HG03469 (cell line): ENCODE measurements at regions not wholly inside any gene's neighbourhood (a gene's known extent, or its start where the extent isn't known, plus 50 kb on each side); places are given as distances from the start of the nearest gene placed in this dataset.

ENCODE experiments used
- ATAC-seq: cut with Tn5 transposase; IDR thresholded peaks from one replicate; pipeline ENCODE4 v1.9.1; 2021; ENCODE audit warnings: mild to moderate bottlenecking, moderate library complexity, moderate number of reproducible peaks; ENCODE audit not compliant: unreplicated experiment

DNA sequence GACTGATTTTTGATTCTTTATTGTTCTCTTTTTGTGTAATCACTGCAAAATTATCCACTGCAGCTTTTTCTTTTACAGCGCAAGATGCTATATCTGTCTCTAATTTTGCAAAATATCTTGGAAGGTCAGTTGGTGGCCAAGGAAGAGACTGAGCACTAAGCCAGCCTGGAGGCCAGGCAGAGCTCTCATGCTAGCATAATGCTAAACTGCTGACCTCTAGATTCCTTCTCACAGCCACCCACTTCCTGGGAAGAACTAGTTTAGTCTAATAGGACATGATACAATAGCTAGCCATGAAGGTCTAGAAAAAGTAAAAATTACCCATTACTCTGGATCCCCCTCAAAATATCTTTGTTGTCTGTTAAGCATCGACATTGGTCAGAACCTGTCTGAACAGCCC is 227.2 kb upstream of the ARHGAP20 start:
- ATAC-seq: no peak

DNA sequence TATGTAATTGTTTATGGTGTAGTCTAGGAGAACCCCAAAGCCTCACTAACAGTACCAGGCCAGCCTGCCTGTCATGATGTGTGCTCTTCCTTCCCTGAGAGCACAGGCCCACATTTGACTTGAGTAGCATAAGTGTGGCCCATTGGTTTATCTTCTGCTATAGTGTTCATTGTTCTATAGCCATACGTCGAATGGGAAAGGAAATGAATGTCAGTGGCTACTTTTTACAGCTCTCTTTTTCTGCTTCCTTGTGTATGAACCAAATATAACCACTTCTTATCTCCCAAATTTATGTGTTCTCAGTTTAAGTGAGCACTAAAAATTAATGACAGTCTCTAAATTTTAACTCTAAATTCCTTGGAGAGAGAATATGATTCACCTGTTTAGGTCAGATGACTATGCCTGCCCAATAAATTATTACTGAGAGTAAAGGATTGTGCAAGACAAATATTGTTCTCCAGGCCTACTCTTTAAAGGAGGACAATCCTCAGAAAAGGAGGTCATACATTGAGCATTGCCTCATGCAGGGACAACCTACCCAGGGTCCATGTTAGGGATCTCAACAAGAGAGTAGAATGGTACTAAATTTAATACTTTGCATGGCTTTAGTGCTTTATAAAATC is 222.9 kb upstream of the ARHGAP20 start:
- ATAC-seq: no peak

DNA sequence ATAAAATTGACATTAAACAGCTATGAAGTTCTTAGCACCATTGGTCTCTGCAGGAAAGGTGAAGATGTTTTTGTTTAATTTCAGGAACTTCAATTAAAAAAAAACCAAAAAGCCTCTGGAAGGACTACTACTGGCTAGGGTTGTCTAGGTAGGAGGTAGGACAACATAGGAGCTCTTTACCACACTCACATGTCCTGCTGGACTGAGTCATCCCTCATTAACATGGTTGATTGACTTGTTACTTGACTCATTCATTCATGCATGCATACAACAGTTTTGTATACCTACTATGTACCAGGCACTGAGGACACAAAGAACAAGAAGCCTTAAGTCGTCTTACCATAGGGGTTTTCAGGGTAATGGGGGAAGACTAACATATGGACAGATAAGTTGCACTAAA is 216.9 kb upstream of the ARHGAP20 start:
- ATAC-seq: no peak

DNA sequence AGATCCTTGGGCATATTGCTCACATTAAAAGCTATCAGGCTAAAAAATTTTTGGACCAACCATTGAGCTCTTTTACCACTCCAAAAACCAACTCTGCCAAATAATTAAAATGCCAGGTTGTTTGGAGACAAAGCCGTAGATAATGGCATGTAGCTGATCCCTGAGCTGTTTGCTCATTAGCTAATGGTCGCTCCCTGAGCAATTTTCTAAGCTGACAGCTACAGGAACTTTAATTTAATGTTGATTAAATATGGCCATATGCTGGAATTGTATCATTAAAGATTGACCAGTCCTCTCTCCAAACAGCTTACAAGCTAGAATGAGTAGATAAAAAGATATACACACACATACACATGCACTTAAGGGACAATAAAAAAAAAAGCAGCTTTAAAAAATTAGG is 216.2 kb upstream of the ARHGAP20 start:
- ATAC-seq: no peak

DNA sequence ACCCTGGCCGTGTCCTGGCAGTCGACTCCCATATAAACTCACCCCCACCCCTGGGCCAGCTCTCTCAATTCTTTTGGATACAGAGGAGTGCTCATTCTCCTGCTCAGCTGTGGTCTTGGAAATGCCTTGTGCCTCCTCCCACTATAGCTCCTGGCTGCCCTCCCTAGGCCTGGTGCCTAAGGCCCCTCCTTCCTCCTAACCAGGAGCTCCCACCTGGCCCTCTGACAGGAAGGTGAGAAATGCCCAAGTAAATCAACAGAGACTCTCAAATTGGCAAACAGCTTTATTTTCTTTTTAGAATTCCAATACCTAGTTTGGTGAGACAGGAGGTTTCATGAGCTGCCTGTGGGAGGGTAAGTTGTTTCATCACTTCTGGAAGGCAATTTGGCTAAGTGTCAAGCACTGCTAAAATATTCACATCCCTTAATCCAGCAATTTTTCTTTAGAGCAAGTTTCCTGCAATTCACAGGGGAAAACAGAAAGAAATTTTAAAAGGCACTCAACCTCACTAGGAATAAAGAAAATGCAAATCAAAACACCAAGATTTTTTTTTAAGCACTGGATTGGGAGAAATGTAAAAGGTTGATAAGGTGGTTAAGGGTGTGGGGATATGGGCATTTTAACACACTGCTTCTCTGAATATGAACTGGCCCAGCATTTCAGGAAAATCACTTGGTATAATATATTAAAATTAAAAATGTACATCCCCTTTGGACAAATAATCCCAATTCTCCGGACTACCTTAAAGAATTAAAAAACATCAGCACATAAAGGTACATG is 209.7 kb upstream of the ARHGAP20 start:
- ATAC-seq: no peak

DNA sequence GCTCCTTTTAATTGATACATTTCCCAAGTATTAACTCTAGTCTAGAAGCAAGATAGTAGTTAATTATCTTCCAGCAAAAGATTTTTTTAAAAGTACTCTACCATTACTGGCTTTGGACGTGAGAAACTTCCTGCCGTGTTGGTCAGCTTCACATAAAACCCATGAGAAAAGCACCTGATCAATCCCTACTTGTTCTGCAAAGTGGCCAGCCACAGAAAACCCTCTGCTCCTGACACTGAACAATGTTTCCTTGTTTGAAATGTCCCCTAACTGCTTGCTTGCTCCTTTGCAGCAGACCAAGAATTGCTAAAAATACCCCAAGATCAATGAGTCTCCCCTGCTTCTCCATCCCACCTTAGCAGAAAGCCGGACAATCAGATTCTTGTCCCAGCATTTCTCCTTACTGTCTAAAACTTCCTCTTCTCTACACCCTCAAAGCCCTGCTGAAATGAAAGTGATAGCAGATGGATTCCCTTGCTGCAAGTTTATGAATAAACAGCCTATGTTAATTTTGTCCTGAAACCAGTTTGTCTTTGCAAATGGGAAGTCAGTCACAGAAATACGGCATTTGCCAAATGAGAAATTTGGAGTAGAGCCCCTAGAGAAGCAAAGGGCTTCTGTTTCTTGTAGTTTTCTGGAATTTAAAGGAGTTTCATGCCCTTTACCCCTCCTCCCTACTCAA is 207.1 kb upstream of the ARHGAP20 start:
- ATAC-seq: no peak

DNA sequence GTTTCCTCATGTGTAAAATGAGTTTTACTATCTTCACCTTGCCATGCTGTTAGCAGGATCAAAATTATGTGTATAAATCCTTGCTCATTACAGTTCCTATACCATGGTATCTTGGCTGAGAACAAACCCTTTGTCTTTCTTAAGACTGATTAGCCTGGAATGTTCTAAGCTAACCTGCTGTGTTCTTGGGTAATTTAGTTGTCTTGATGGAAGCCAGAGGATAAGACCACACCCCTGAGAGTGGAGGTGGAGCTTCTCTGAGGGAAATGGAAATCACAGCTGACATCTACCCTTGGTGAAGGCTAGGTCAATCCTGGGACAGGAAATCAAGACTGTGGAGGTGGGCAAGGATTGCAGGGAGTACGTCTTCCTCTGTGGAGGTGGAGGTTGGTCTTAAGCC is 206.1 kb upstream of the ARHGAP20 start:
- ATAC-seq: no peak

DNA sequence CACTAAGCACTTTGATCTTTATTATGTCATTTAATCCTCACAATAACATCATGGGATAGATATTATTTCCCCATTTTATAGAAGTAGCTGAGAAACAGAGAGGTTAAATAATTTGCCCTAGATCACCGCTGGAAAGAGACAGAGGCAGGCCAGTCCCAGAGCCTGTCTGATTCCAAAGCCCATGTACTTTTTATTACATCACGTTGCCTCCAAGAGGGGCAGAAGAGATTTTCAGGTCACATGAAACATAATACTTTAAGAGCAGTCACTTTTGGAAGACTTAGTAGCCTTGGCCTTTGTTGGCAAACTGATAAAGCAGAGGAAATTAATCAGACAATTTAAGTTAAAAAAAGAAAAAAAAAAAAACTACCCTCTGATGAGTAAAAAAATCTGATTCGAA is 200.2 kb upstream of the ARHGAP20 start:
- no peak for ATAC-seq

DNA sequence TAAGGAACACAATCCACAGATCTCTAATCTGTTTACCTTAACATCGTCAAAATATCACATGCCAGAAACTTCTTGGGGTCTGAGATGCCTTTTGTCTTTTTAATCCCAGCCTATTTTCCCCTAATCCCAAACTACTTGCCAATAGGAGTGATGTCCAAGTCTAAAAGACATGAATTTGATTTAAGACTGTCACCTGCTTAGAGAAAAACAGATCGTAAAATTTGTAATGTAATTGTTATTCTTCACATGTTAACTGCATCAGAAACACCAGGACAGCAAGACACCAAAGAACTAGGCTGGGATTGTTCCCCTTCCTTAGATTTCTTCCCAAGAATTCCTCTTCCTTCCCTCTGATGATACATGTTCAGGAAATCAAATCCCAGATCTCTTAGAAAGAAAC is 198.1 kb upstream of the ARHGAP20 start:
- no peak for ATAC-seq

DNA sequence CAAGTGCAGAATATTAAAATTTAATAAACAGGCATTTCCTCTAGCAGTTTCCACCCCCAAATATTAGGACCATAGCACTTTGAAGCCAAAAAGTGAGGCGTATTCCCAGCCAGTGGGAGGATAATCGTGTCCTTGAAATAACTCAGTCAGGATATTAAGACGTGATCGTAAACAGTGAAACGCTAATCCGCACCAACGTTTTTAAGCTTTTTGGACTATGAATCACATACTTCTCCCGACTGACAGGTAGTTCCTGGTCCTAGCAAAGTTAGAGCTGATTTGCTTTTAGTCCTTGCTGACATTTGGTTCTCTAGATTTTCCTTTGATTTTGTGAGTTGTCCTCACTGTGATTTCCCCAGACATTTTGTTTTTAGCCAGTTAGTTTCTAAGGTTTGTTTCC is 197.1 kb upstream of the ARHGAP20 start:
- ATAC-seq: no peak

DNA sequence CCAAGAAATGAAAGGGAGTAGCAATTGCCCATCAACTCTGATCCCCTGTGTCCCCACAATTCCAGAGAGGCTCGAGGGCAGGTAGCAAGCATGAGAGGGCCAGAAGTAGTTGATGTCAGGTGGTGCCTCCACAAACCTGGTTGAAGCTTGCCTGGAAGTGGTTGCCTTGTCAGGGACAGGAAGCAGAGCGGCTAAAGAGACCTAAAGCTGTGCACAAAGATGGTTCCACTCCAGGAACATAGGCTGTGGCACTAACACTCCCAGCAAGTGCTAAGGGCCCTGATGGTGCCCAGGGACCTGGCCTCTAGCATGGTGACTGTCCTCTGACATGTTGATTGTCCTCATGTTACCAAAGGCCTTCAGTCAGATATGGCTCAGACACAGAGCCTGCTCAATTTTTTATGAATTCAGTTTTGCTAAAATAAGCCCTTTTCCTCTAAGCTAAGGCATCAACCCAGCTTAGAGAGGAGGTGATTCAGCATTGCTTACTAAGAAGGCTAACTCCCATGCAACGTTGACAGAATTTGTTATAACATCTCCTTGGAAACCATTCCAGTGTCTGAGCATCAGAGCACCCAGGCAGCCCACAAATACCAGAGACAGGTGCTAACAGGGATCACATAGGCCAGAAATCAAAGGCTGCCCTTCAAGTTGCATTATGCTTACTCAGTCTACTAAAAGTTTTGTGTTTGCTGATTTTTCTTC is 196.3 kb upstream of the ARHGAP20 start:
- no peak for ATAC-seq

DNA sequence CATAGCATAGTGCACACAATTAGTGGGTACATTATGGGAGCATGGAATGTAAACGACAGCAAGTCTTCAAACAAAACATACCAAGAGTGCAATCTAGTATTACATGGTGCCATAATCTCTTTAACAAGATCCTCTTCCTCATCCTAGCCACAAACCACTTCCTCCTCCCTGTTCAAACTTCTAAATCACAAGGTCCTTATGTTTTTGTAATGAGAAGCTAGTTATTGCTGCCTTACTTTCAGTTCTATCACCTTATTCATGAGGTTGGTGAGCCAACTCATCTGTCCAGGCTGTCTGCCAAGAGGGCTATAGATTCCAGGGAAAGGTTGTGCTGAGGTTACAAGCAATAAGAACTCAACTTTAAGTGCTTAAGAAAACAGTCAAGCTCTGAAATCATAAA is 195.4 kb upstream of the ARHGAP20 start:
- ATAC-seq: no peak

DNA sequence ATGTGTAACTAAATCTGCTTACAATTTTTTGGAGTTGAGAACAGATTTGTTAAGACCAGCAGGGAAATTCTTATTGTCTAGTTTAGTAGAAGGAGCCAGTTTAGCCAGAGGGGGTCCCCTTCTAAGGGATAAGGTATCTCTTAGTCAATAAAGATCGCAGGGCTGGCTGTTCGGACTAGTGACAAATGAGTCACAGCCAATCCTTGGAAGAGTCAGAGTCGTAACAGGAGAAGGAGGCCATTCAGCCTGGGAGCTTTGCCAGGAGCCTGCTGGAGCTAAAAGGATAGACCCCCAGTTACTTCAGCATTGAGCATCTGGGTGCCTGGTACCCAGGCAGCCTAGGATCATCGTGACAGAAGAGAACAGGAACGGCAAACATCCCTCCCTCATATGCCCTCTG is 191.6 kb upstream of the ARHGAP20 start:
- no peak for ATAC-seq

DNA sequence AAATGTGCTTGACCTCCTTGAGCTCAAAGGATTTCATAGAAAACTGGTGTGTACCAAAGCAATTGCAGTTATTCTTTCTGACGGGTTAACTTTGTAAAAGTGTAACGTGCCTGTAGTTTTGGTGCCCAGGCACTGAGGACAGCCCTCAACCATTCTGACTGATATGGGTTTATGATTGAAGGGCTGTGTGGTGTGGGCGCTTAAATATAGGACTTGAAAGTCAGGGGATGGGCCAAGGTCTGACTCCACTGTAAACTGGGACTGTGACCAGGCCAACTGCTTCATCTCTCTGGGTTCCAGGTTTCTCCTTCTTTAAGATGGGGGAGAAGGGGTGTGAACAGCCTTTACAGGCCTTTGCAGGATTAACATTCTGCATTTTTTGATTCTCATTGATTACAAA is 191.1 kb upstream of the ARHGAP20 start:
- no peak for ATAC-seq

DNA sequence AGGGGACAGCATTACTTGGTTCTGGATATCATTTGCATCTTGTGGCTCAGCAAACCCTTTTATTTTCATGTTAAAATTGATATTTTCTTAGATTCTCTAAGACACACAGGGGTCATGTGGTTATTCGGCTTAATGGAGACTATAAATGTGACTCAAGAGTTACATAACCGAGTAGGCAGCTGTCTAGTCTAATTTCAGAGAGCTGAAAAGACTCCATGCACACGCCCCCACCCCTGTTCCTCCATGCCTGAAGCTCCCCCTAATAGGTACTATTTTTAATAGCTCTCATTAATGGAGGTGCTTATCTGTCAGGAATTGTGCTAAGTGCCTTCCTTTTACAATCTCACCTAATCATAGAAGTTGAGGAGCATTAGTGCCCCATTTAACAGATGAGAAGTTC is 189.2 kb upstream of the ARHGAP20 start:
- ATAC-seq: no peak

DNA sequence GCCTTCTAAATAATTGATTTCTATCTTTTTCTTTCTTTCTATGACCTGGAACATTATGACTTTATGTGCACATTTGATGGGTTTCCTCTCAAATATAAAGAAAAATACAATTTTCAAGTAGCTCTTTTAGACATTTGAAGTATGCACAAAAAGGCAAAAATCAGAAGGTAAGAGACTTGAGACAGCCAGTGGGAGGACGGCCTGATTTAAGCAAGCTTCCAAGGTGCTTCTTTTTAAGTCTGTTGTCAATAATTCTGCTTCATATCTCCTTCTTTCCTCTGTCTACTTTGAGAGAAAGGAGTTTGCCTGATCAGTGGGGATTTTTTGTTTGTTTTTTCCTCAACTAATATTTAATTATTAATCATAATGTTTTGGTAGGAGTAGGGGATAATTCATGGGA is 188.2 kb upstream of the ARHGAP20 start:
- ATAC-seq: no peak

DNA sequence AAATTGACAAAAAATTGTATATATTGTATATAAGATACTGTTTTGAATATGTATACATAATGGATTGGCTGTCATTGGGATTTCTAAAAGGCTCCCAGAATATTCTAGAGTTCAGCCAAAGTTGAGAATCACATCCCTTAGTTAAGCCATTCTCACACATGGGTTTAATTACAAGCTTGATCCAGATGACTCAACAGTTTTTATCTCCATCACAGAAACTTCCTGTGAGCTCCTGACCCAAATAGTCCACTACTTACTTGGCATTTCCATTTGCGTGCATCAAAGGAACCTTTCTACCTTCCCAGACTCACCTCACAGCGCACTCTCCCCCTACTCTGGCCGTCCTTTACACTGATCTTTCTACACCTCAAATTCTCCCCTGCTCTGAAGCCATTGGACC is 184.8 kb upstream of the ARHGAP20 start:
- no peak for ATAC-seq

DNA sequence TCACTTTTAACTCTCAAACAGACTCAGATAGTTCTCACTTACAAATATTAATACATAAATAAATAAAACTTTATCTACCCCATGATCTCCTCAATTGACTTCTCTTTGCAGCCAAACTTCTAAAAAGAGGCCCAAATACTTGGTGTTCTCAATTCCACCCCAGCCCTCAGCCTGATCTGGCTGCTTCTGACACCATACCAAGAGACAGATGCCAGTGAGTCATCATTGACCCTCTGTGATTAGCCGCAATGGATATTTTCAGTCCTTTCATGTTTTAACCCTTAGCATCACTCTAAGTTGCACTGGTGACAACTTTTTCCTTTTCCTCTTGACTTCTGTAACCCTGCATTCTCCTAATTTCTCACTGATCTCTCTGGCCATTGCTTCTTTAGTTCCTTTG is 184.1 kb upstream of the ARHGAP20 start:
- ATAC-seq: no peak

DNA sequence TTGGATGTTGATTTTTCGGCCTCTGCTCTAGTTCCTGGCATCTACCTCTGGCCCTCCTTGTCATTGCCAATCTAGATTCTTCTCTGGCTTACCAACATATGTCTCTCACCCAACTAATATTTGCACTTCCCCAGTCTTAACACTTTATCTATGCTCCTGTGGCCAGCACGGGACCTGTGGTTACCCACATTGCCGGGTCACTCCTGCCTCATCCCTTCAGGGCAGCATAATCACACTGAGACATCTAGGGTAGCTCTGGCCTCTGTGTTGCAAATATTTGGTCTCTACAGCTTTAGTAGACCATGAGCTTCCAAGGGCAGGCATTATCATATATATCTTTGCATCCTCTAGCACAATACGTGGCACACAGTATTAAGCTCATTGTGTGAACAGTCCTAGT is 182.0 kb upstream of the ARHGAP20 start:
- no peak for ATAC-seq

DNA sequence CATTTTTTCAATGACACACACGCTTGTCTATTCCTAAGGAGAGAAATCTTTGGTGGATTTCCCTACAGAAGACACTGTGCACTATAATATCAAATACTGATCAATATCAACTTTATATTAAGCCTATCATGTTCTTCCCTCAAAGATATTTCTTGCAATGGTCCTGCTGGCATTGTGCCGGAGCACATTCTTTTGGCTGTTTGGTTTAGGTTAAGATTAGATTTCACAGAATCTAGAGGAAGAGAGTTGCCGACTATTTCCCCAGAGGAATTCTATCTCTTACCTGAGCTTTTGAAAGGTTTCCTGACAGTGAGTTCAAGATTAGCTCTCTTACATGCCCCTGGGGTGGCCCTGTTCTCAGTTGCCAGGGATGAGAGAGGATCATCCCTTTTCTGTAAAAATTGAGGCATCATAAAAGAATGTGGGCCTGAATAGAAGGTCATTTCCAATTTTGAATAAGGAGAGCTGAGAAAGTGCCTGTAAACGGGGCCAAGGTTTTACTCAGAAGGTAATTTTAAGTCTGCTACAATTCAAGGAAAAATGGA is 180.6 kb upstream of the ARHGAP20 start:
- ATAC-seq: no peak

DNA sequence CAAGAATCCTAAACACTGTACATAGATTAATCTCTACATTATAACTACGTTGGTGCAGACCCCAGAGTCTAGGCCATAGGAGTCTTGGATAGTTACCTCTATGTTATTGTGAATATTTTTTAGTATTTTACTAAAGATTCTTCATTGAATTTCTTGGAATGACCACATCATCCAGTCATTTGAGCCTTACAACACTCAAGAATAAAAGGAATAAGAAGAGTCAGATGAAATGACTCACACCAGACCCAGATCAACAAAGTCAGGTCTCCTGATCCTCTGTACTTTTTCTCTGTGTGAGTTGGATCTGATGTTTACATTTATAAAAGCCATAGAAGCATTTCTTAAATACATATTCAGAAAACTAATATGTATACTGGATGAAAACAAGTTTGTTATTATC is 179.2 kb upstream of the ARHGAP20 start:
- no peak for ATAC-seq
